ENCODE measurements at regions not wholly inside any gene's neighbourhood (a gene's known extent, or its start where the extent isn't known, plus 50 kb on each side); places are given as distances from the start of the nearest gene placed in this dataset.

- Histone ChIP-seq H3K27ac (no peak overlapping the region), H3K4me1 (no peaks in the 10 kb centered on the region), H3K36me3 (no peaks in the 10 kb centered on the region), H3K4me3 (no peak overlapping the region), H3K27me3 (peaks cover 0 to 13% (median 0%) of the 10 kb centered on the region in 3 donors), H3K9me3 (no peaks in the 10 kb centered on the region)
- ATAC-seq (no peak), DNase-seq (no peak)
- intact Hi-C loops (cut with DNase I; ENCODE audit: low total_unique reads): no loop called here
- in situ Hi-C loops (cut with MboI; ENCODE audit: low sequenced_read_pairs in 4 of 4): loop anchor here in 1 of 4 donors (25.0 kb wide), 1 partner anchor 325 kb away; no protein-coding TSS in a partner anchor
- no peak for TF ChIP-seq POLR2A (IDR thresholded peaks at IDR 0.05)
- TF ChIP-seq CTCF (IDR thresholded peaks at IDR 0.05 in 4 of 5, conservative IDR thresholded peaks at IDR 0.05 in 1 of 5): no peak
Observed at GRCh38 chr12:131636940-131637750, 73.7 kb upstream of the SFSWAP start.

GRCh38 chr12:131637986-131638385, 72.9 kb upstream of the SFSWAP start:
- Histone ChIP-seq H3K4me3 (no peak overlapping the region), H3K36me3 (no peaks in the 10 kb centered on the region), H3K27ac (no peak overlapping the region), H3K4me1 (no peaks in the 10 kb centered on the region), H3K27me3 (peaks cover 0 to 13% (median 0%) of the 10 kb centered on the region in 3 donors), H3K9me3 (no peaks in the 10 kb centered on the region)
- intact Hi-C loops (cut with DNase I; ENCODE audit: low total_unique reads): no loop called here
- no peak for TF ChIP-seq POLR2A (IDR thresholded peaks at IDR 0.05)
- TF ChIP-seq CTCF (IDR thresholded peaks at IDR 0.05 in 4 of 5, conservative IDR thresholded peaks at IDR 0.05 in 1 of 5): no peak
- DNase-seq: no peak
- ATAC-seq: no peak
- in situ Hi-C loops (cut with MboI; ENCODE audit: low sequenced_read_pairs in 4 of 4): loop anchor here in 1 of 4 donors (25.0 kb wide), 1 partner anchor 326 kb away; no protein-coding TSS in a partner anchor

DNA sequence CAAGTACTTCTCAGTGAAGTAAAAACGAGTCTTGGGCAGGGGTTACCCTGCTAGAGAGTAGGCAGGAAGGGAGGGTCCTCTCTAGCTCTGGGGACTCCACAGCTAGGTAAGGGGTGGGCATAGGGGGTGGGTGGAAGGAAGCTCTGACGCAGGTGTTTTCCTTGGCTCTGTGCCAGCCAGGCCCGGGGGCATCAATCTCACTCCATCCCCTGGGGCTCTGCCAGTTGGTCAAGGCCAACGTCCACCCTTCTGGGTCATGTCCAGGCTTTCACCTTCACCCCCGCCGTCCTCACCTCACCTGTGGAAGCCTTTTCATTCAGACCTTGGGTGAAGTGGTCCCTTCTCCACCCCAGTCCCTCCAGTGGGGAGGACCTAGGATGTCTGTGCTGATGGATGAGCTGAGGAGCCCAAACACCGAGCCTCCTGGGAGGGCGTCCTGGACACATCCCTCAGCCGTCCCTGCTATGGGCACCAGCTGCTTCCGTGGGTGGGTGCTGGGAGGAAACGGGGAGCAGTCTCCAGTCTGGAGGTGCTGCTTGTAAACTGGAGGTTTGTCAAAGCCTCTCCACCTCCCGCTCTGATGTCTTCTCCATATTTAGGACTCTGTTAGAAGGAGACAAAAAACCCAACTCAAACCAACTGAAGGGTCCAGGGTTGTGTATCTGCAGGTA, 71.5 kb upstream of the SFSWAP start:
- H3K27me3 ChIP-seq: peaks cover 0 to 8% (median 3%) of the 10 kb centered on the region in 3 donors
- H3K36me3 ChIP-seq: no peaks in the 10 kb centered on the region
- H3K27ac ChIP-seq: no peak overlapping the region
- H3K4me1 ChIP-seq: no peaks in the 10 kb centered on the region
- no peak overlapping the region for H3K4me3 ChIP-seq
- ATAC-seq (no peak), DNase-seq (no peak)
- TF ChIP-seq CTCF (IDR thresholded peaks at IDR 0.05 in 4 of 5, conservative IDR thresholded peaks at IDR 0.05 in 1 of 5) (no peak), POLR2A (IDR thresholded peaks at IDR 0.05) (no peak)
- in situ Hi-C loops (cut with MboI; ENCODE audit: low sequenced_read_pairs in 4 of 4) (loop anchor here in 1 of 4 donors (25.0 kb wide), 1 partner anchor 327 kb away; no protein-coding TSS in a partner anchor), intact Hi-C loops (cut with DNase I; ENCODE audit: low total_unique reads) (no loop called here)
- H3K9me3 ChIP-seq: no peaks in the 10 kb centered on the region

DNA sequence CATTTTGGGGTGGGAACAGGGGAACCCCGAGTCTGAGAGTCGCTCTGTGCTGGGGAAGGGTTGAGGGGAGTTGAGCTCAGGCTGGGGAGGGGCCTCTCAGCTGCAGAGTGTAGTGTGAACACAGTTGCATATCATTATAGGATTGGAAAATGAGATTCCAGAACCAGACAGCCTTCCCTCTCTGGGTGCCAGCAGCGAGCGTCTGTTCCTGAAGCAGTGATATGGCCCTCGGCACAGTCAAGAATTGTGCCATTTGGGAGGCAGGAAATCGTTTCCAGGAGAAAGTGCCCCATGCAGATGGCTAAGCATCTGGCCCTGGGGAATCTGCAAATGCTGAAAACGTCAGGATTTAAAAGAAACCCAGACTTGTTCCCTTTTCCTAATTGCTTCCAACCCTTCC, 70.4 kb upstream of the SFSWAP start:
- in situ Hi-C loops (cut with MboI; ENCODE audit: low sequenced_read_pairs in 4 of 4): loop anchor here in 1 of 4 donors (25.0 kb wide), 1 partner anchor 328 kb away; no protein-coding TSS in a partner anchor
- Histone ChIP-seq H3K4me1 (no peaks in the 10 kb centered on the region), H3K27ac (no peak overlapping the region), H3K36me3 (no peaks in the 10 kb centered on the region), H3K4me3 (no peak overlapping the region), H3K9me3 (no peaks in the 10 kb centered on the region), H3K27me3 (peaks cover 0 to 6% (median 3%) of the 10 kb centered on the region in 3 donors)
- no peak for TF ChIP-seq POLR2A (IDR thresholded peaks at IDR 0.05)
- TF ChIP-seq CTCF (IDR thresholded peaks at IDR 0.05 in 4 of 5, conservative IDR thresholded peaks at IDR 0.05 in 1 of 5): no peak
- intact Hi-C loops (cut with DNase I; ENCODE audit: low total_unique reads): no loop called here
- DNase-seq (no peak), ATAC-seq (no peak)

Data from gastrocnemius medialis (tissue), 4 donors.